OCI-LY7 (cell line): ENCODE measurements at regions not wholly inside any gene's neighbourhood (a gene's known extent, or its start where the extent isn't known, plus 50 kb on each side); places are given as distances from the start of the nearest gene placed in this dataset.

ENCODE experiments used
- BruUV-seq: library from RNA; stranded (reverse); fragments of 400-500 nt; replicated peaks from 2 replicates; lab custom pipeline; 2021; lab: Mats Ljungman, UMichigan
- CTCF ChIA-PET: fragments of 300-600 bp; sonication (Branson Sonifier 250); formaldehyde crosslinking; loops from one replicate; lab custom pipeline; 2022; ENCODE audit warnings: antibody characterized with exemption; ENCODE audit not compliant: unreplicated experiment; lab: Charles Lee
- POLR2A ChIA-PET: fragments of 300-600 bp; sonication (Branson Sonifier 250); formaldehyde crosslinking; loops from one replicate; lab custom pipeline; 2022; ENCODE audit warnings: antibody characterized with exemption; lab: Charles Lee
- DNase-seq: peaks from one replicate; pipeline ENCODE4 v3.0.0-alpha.2; 2015; ENCODE audit warnings: low spot score
- H2AFZ ChIP-seq: fragments of 200-600 bp; sonication (generic), shearing (Covaris generic); 2 replicates; pipeline ENCODE4 v1.6.1; 2014; ENCODE audit warnings: mild to moderate bottlenecking, antibody characterized with exemption, low read length, moderate library complexity
- H3K27ac ChIP-seq: fragments of 200-600 bp; sonication (generic); 2 replicates; pipeline ENCODE4 v1.5.1; 2014; ENCODE audit warnings: mixed run types, low read depth, mild to moderate bottlenecking, moderate library complexity, low read length, inconsistent platforms; ENCODE audit not compliant: poor library complexity, severe bottlenecking
- H3K36me3 ChIP-seq: fragments of 200-600 bp; sonication (generic); 2 replicates; pipeline ENCODE4 v1.6.1; 2014; ENCODE audit warnings: mild to moderate bottlenecking, antibody characterized with exemption, low read length, moderate library complexity, mixed read lengths; ENCODE audit not compliant: insufficient read depth
- H3K4me1 ChIP-seq: fragments of 200-600 bp; sonication (generic); 2 replicates; pipeline ENCODE4 v1.5.1; 2014; ENCODE audit warnings: mild to moderate bottlenecking, low read length; ENCODE audit not compliant: insufficient read depth, poor library complexity, severe bottlenecking
- H3K4me2 ChIP-seq: fragments of 200-600 bp; sonication (generic); 2 replicates; pipeline ENCODE4 v1.6.1; 2014; ENCODE audit warnings: mild to moderate bottlenecking, low read length
- H3K4me3 ChIP-seq: fragments of 200-600 bp; sonication (generic); 2 replicates; pipeline ENCODE4 v1.5.1; 2014; ENCODE audit warnings: mild to moderate bottlenecking, low read depth, low read length; ENCODE audit not compliant: poor library complexity, severe bottlenecking
- H3K79me2 ChIP-seq: fragments of 200-600 bp; sonication (generic); 2 replicates; pipeline ENCODE4 v1.6.1; 2016; ENCODE audit warnings: low read depth, mild to moderate bottlenecking, low read length, moderate library complexity, mixed read lengths; ENCODE audit not compliant: insufficient read depth
- H3K9me2 ChIP-seq: fragments of 200-600 bp; sonication (generic); 2 replicates; pipeline ENCODE4 v1.6.1; 2016; ENCODE audit warnings: mild to moderate bottlenecking, low read length, mixed read lengths; ENCODE audit not compliant: insufficient read depth
- H3K9me3 ChIP-seq: fragments of 200-600 bp; sonication (generic); 2 replicates; pipeline ENCODE4 v1.6.1; 2014; ENCODE audit warnings: mild to moderate bottlenecking, mixed run types, low read length, mixed read lengths
- H4K20me1 ChIP-seq: fragments of 200-600 bp; sonication (generic); 2 replicates; pipeline ENCODE4 v1.6.1; 2014; ENCODE audit warnings: mild to moderate bottlenecking, antibody characterized with exemption, low read length, moderate library complexity, mixed read lengths; ENCODE audit not compliant: insufficient read depth
- EZH2phosphoT487 ChIP-seq: fragments of 200-600 bp; sonication (generic); IDR thresholded peaks from 2 replicates; pipeline ENCODE4 v1.6.1; 2018; ENCODE audit warnings: low read depth, borderline replicate concordance, mild to moderate bottlenecking, mixed run types, antibody characterized with exemption, low read length, moderate library complexity, mixed read lengths
- intact Hi-C: fragments of 100-400 bp; cut with micrococcal nuclease; formaldehyde crosslinking; loops from one replicate; pipeline ENCODE4 v1.10.0; 2022; ENCODE audit not compliant: unreplicated experiment
- TF ChIP-seq, protein P1 (sequence below): fragments of 200-600 bp; sonication (generic); conservative IDR thresholded peaks from 2 replicates; pipeline ENCODE4 v1.5.1; 2014; ENCODE audit warnings: mild to moderate bottlenecking, antibody characterized with exemption, low read length, moderate library complexity, mixed read lengths

- Histone ChIP-seq H3K9me3 (no peaks in the 10 kb centered on the region), H3K79me2 (no peaks in the 10 kb centered on the region), H4K20me1 (no peaks in the 10 kb centered on the region), H3K4me2 (no peak overlapping the region), H2AFZ (no peak overlapping the region), H3K27ac (no peak overlapping the region), H3K9me2 (no peaks in the 10 kb centered on the region), H3K4me3 (no peak overlapping the region), H3K4me1 (no peaks in the 10 kb centered on the region), H3K36me3 (no peaks in the 10 kb centered on the region)
- ChIA-PET POLR2A (interaction anchor here (0.9 kb wide), 1 partner anchor 12 kb away, joined by 3 read pairs; no protein-coding TSS in a partner anchor), CTCF (no interaction called here)
- no peak for DNase-seq
- intact Hi-C loops = no loop called here
- TF ChIP-seq, protein P1, sequence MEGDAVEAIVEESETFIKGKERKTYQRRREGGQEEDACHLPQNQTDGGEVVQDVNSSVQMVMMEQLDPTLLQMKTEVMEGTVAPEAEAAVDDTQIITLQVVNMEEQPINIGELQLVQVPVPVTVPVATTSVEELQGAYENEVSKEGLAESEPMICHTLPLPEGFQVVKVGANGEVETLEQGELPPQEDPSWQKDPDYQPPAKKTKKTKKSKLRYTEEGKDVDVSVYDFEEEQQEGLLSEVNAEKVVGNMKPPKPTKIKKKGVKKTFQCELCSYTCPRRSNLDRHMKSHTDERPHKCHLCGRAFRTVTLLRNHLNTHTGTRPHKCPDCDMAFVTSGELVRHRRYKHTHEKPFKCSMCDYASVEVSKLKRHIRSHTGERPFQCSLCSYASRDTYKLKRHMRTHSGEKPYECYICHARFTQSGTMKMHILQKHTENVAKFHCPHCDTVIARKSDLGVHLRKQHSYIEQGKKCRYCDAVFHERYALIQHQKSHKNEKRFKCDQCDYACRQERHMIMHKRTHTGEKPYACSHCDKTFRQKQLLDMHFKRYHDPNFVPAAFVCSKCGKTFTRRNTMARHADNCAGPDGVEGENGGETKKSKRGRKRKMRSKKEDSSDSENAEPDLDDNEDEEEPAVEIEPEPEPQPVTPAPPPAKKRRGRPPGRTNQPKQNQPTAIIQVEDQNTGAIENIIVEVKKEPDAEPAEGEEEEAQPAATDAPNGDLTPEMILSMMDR = no peak
- TF ChIP-seq EZH2phosphoT487 = no peak
- no TSS peak for BruUV-seq
Measured at GRCh38 chr9:71567890-71568289, 200.4 kb downstream of the CEMIP2 start.

DNA sequence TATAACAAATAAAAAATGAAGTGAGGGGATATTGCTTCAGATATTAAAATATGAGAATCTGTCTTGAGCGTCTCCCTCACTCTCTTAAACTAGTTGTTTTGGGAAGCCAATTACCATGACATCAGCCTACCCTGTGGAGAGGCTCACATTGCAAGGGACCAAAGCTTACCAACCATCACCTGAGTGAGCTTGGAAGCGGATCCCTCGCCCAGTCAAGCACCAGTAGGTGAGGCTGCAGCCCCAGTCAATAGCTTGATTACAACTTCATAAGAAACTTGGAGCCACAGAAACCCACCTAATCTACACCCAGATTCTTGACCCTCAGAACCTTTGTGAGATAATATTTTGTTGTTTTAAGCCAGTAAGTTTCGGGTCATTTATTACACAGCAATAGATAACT is 206.2 kb downstream of the CEMIP2 start:
- no peaks in the 10 kb centered on the region for H3K9me3 ChIP-seq
- no peak overlapping the region for H3K27ac ChIP-seq
- H3K4me3 ChIP-seq = no peak overlapping the region
- H3K36me3 ChIP-seq = no peaks in the 10 kb centered on the region
- intact Hi-C loops = no loop called here
- H2AFZ ChIP-seq = no peak overlapping the region
- no peaks in the 10 kb centered on the region for H3K4me1 ChIP-seq
- POLR2A ChIA-PET = no interaction called here
- TF ChIP-seq EZH2phosphoT487 = no peak
- H3K9me2 ChIP-seq = no peaks in the 10 kb centered on the region
- H3K4me2 ChIP-seq = no peak overlapping the region
- H3K79me2 ChIP-seq = no peaks in the 10 kb centered on the region
- no peaks in the 10 kb centered on the region for H4K20me1 ChIP-seq
- CTCF ChIA-PET = no interaction called here
- no peak for DNase-seq
- no TSS peak for BruUV-seq

- no peak overlapping the region for H3K4me3 ChIP-seq
- H3K27ac ChIP-seq = no peak overlapping the region
- TF ChIP-seq, protein P1 = no peak
- no peak for TF ChIP-seq EZH2phosphoT487
- CTCF ChIA-PET = no interaction called here
- no peak for DNase-seq
- H3K79me2 ChIP-seq = no peaks in the 10 kb centered on the region
- H3K4me2 ChIP-seq = no peak overlapping the region
- no peaks in the 10 kb centered on the region for H3K9me3 ChIP-seq
- intact Hi-C loops = no loop called here
- no peaks in the 10 kb centered on the region for H3K4me1 ChIP-seq
- no peak overlapping the region for H2AFZ ChIP-seq
- H3K36me3 ChIP-seq = no peaks in the 10 kb centered on the region
- no TSS peak for BruUV-seq
- POLR2A ChIA-PET = no interaction called here
- no peaks in the 10 kb centered on the region for H4K20me1 ChIP-seq
- no peaks in the 10 kb centered on the region for H3K9me2 ChIP-seq
Measured at GRCh38 chr9:71557310-71557709, 211.0 kb downstream of the CEMIP2 start.
